Progenitor cell of endocrine pancreas (in vitro differentiated cells): ENCODE measurements at regions not wholly inside any gene's neighbourhood (a gene's known extent, or its start where the extent isn't known, plus 50 kb on each side); places are given as distances from the start of the nearest gene placed in this dataset.

Experiments used
- DNase-seq: peaks from one replicate; pipeline ENCODE4 v3.0.0; 2021; ENCODE audit warnings: low spot score; ENCODE audit not compliant: unreplicated experiment
- H3K27ac Mint-ChIP-seq: 2 replicates; pipeline ENCODE4 v1.8.0; 2021; ENCODE audit warnings: mild to moderate bottlenecking, moderate library complexity, mixed read lengths
- H3K27me3 Mint-ChIP-seq: 2 replicates; pipeline ENCODE4 v1.8.0; 2021; ENCODE audit warnings: mixed read lengths
- H3K36me3 Mint-ChIP-seq: 2 replicates; pipeline ENCODE4 v1.8.0; 2022; ENCODE audit warnings: mixed read lengths; ENCODE audit not compliant: insufficient read depth
- H3K4me1 Mint-ChIP-seq: 2 replicates; pipeline ENCODE4 v1.8.0; 2021; ENCODE audit warnings: low read depth, mixed read lengths
- H3K4me3 Mint-ChIP-seq: 2 replicates; pipeline ENCODE4 v1.8.0; 2021; ENCODE audit warnings: low read depth, mild to moderate bottlenecking, moderate library complexity, mixed read lengths
- H3K9me3 Mint-ChIP-seq: 2 replicates; pipeline ENCODE4 v1.8.0; 2021; ENCODE audit warnings: low read depth, mixed read lengths
- TF ChIP-seq, protein P1 (sequence below): fragments of 200-600 bp; sonication (generic); IDR thresholded peaks from one replicate; pipeline ENCODE4 v1.5.0; 2021; ENCODE audit warnings: antibody characterized with exemption, mild to moderate bottlenecking; ENCODE audit not compliant: unreplicated experiment

DNA sequence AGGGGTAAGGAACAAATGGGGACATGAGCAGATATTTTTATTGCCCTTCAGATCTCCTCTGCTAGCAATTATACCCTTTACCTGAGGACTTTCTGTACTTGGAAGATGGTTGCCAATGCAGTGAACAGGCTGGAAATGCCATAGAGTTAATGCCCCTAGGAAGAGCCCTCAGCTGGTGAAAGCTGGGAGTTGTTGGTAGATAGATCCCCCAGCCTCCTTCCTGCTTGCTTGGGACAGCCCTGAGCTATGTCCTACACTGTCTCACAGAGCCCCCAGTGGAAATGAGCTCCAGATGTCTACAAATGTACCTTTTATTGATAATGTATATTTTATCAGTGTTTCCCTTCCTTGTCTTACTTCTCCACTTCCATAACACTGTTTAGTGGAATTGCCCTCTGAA is 87.6 kb upstream of the PAK5 start:
- peaks cover 10% of the 10 kb centered on the region for H3K4me1 Mint-ChIP-seq
- peaks cover 5% of the 10 kb centered on the region for H3K27me3 Mint-ChIP-seq
- TF ChIP-seq, protein P1, sequence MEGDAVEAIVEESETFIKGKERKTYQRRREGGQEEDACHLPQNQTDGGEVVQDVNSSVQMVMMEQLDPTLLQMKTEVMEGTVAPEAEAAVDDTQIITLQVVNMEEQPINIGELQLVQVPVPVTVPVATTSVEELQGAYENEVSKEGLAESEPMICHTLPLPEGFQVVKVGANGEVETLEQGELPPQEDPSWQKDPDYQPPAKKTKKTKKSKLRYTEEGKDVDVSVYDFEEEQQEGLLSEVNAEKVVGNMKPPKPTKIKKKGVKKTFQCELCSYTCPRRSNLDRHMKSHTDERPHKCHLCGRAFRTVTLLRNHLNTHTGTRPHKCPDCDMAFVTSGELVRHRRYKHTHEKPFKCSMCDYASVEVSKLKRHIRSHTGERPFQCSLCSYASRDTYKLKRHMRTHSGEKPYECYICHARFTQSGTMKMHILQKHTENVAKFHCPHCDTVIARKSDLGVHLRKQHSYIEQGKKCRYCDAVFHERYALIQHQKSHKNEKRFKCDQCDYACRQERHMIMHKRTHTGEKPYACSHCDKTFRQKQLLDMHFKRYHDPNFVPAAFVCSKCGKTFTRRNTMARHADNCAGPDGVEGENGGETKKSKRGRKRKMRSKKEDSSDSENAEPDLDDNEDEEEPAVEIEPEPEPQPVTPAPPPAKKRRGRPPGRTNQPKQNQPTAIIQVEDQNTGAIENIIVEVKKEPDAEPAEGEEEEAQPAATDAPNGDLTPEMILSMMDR: no peak
- DNase-seq: no peak
- H3K36me3 Mint-ChIP-seq: no peaks in the 10 kb centered on the region
- H3K27ac Mint-ChIP-seq: no peak overlapping the region
- H3K4me3 Mint-ChIP-seq: no peak overlapping the region
- no peaks in the 10 kb centered on the region for H3K9me3 Mint-ChIP-seq

DNA sequence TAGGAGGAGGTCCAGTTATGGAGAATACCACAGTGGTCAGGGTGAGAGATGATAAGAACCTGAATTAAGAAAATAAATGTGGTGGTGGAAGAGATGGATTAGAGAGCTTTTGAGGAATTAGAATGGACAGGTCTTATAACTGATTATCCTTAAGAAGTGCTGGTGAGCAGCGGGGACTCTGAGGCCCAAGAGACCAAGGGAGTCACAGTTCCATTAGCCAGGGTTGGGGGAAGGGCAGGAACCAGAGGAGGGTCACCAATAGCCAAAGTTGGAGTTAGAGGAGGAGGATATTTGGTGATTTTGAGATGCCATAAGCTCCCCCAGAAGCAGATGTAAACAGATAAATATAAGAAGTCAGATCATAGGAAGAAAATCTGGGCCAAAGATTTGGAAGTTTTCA is 87.1 kb upstream of the PAK5 start:
- H3K9me3 Mint-ChIP-seq: no peaks in the 10 kb centered on the region
- no peak for DNase-seq

DNA sequence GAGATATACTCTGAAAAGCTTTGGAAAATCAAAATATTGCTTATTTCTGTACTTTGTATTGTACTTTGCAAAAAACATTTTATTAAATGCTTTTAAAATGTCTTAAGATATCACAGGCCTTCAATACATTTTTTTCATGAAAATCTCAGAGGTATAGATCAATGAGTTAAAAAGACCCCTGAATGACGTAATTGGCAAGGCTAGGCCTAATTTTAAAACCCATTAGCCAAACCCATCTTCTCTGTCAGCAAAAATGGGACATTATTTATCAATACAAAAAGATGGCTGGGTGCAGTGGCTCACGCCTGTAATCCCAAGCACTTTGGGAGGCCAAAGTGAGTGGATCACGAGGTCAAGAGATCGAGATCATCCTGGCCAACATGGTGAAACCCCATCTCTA is 84.8 kb upstream of the PAK5 start:
- DNase-seq: no peak
- no peaks in the 10 kb centered on the region for H3K27me3 Mint-ChIP-seq
- H3K27ac Mint-ChIP-seq: no peak overlapping the region
- H3K4me3 Mint-ChIP-seq: no peak overlapping the region
- TF ChIP-seq, protein P1: no peak
- H3K4me1 Mint-ChIP-seq: peaks cover 3% of the 10 kb centered on the region
- H3K9me3 Mint-ChIP-seq: no peaks in the 10 kb centered on the region
- no peaks in the 10 kb centered on the region for H3K36me3 Mint-ChIP-seq

More for the DNA sequence above, 87.1 kb upstream of the PAK5 start:
- peaks cover 10% of the 10 kb centered on the region for H3K4me1 Mint-ChIP-seq
- no peaks in the 10 kb centered on the region for H3K36me3 Mint-ChIP-seq
- TF ChIP-seq, protein P1: no peak
- H3K27ac Mint-ChIP-seq: no peak overlapping the region
- H3K4me3 Mint-ChIP-seq: no peak overlapping the region
- H3K27me3 Mint-ChIP-seq: peaks cover 5% of the 10 kb centered on the region

DNA sequence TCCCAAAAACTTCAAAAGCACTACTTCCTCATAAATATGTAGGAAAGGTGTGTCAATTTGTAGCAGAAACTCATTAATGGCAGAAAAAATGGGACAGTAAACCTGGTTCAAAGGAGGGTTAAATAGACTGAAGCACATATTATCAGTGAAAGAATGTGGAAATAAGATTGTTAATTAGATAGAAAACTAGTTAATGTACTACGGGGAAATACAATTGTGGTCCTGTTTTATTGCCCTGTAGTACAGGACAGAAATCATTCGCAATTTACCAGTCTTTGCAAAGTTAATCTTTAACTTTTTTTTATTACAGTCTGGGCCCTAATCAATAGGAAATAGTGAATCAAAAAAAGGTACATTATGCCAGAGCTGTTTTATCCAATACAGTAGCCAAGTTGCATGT is 82.0 kb upstream of the PAK5 start:
- no peaks in the 10 kb centered on the region for H3K9me3 Mint-ChIP-seq
- H3K4me1 Mint-ChIP-seq: peaks cover 3% of the 10 kb centered on the region
- no peak for DNase-seq
- no peaks in the 10 kb centered on the region for H3K36me3 Mint-ChIP-seq
- TF ChIP-seq, protein P1: no peak
- H3K27ac Mint-ChIP-seq: no peak overlapping the region
- H3K27me3 Mint-ChIP-seq: peaks cover 2% of the 10 kb centered on the region
- no peak overlapping the region for H3K4me3 Mint-ChIP-seq

DNA sequence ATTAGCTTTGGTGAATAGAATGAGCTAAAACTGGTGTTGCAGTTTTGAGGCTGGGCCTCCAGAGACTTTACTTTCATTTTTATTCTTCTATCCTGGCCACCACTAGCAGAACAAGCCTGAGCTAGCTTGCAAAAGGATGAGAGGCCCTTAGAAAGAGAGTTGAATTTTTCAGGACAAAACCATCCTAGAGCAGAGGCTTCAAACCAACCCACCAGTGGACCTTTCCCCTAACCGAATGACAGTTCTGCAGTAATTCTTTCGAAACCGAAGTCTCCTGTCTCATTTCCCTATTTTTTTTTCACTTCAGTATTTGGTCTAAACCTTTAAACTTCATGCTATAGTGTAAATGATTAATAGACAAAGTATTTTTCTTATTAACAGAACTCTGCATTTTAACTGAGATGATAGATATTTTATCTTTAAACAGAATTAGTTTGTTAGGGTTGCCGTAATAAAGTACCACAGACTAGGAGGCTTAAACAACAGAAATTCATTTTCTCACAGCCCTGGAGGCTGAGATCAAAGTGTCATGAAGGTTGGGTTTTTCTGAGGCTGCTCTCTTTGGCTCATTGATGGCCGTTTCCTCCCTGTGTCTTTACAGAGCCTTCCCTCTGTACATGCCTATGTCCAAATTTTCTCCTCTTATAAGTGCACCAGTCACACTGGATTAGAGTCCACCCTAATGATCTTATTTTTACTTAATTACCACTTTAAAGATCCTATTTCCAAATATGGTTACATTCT is 80.6 kb upstream of the PAK5 start:
- Mint-ChIP-seq H3K4me3 (no peak overlapping the region), H3K27me3 (peaks cover 2% of the 10 kb centered on the region), H3K9me3 (no peaks in the 10 kb centered on the region), H3K27ac (no peak overlapping the region), H3K4me1 (peaks cover 3% of the 10 kb centered on the region), H3K36me3 (no peaks in the 10 kb centered on the region)
- no peak for DNase-seq
- TF ChIP-seq, protein P1: no peak
